ENCODE measurements at regions not wholly inside any gene's neighbourhood (a gene's known extent, or its start where the extent isn't known, plus 50 kb on each side); places are given as distances from the start of the nearest gene placed in this dataset.

DNA sequence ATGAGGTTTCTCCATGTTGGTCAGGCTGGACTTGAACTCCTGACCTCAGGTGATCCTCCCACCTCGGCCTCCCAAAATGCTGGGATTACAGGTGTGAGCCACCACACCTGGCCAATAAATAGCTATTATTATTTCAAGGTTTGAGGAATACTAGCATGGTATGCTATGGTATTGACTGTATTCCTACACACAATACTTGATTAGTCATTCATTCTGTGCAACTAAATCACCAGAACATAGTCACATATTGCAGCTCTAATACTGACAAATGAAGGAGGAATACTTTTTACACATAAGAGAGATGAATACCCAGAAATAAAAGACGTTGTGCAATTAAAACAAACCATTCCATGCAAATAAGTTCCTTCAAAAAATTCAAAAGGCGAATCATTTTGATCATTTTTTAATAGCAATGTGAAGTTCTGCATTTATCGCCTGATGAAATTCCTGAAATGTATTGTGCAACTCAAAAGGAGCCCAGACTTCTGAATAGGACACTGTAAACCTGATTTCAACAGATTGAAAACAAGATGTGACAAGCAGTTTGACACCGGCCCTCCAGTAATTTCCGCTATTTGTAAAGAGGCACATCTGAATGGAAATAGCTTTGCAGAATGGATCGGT lies 687.4 kb upstream of the SEMA6A start:
- Histone ChIP-seq H3K9me3 (replicated peaks) (peaks cover 22% of the 10 kb centered on the region), H3K4me1 (no peaks in the 10 kb centered on the region), H3K27ac (replicated peaks) (no peak overlapping the region), H3K4me3 (no peak overlapping the region), H3K27me3 (ENCODE audit: low read depth) (no peaks in the 10 kb centered on the region), H3K36me3 (no peaks in the 10 kb centered on the region)
- intact Hi-C loops (cut with micrococcal nuclease) = no loop called here
- TF ChIP-seq, protein P1, sequence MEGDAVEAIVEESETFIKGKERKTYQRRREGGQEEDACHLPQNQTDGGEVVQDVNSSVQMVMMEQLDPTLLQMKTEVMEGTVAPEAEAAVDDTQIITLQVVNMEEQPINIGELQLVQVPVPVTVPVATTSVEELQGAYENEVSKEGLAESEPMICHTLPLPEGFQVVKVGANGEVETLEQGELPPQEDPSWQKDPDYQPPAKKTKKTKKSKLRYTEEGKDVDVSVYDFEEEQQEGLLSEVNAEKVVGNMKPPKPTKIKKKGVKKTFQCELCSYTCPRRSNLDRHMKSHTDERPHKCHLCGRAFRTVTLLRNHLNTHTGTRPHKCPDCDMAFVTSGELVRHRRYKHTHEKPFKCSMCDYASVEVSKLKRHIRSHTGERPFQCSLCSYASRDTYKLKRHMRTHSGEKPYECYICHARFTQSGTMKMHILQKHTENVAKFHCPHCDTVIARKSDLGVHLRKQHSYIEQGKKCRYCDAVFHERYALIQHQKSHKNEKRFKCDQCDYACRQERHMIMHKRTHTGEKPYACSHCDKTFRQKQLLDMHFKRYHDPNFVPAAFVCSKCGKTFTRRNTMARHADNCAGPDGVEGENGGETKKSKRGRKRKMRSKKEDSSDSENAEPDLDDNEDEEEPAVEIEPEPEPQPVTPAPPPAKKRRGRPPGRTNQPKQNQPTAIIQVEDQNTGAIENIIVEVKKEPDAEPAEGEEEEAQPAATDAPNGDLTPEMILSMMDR (IDR thresholded peaks at IDR 0.05; ENCODE audit: borderline replicate concordance) = no peak
- no peak for DNase-seq

DNA sequence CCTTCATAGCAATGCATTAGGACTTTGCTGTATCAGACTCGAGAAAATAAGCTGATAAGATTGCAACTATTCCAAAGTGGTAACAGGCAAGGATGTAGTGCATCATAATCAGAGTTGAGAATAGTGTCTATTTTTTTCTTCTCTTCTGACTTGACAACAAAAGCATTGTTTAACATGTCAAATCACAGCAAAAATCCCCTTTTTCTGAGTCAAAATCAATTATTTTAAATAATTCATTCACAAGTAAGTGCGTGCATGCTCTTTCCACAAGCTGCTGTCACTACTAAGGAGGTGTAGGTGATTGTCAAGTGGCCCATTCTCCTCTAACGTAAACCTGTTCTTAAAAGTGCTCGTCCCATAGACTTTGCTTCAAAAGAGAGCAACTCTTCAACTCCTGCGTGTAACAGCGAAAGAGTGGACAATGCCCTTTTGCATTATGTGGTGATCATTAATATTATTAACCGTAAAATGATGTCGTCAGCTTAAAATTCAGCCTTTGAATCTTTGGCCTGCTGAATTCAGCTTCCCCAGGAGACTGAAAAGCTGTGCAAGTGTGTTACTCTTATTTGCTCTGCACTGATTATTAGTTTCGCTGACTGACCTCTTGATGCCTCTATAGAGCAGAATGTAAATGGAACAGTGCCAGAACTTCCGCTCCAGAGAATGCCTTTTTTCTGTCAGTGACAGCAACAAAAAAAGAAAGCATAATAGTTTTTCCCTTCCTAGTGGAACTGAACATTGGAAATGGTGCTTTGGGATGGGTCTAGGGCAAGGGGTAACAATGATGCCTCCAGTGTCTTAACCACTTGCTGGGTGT lies 680.8 kb upstream of the SEMA6A start:
- H3K4me3 ChIP-seq = no peak overlapping the region
- no peak for DNase-seq
- H3K27me3 ChIP-seq (ENCODE audit: low read depth) = no peaks in the 10 kb centered on the region
- intact Hi-C loops (cut with micrococcal nuclease) = no loop called here
- H3K27ac ChIP-seq (replicated peaks) = no peak overlapping the region
- H3K36me3 ChIP-seq = no peaks in the 10 kb centered on the region
- TF ChIP-seq, protein P1 (IDR thresholded peaks at IDR 0.05; ENCODE audit: borderline replicate concordance) = no peak
- H3K4me1 ChIP-seq = no peaks in the 10 kb centered on the region
- no peaks in the 10 kb centered on the region for H3K9me3 ChIP-seq (replicated peaks)

DNA sequence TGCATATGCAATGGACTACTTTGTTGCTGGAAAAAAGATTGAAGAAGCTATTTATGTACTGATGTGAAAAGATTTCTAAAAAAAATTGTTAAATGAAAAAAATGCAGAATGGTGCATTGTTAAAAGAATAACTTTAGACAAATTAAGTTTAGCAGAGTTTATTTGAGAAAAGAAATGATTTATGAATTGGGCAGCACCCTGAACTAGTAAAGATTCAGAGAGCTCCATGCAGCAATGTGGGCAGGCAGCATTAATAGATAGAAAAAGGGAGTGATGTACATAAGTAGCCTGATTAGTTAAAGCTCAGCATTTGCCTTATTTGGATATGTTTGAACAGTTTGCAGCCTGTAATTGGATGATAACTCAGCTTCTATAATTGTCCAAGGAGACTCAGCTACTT lies 677.9 kb upstream of the SEMA6A start:
- no peaks in the 10 kb centered on the region for H3K27me3 ChIP-seq (ENCODE audit: low read depth)

DNA sequence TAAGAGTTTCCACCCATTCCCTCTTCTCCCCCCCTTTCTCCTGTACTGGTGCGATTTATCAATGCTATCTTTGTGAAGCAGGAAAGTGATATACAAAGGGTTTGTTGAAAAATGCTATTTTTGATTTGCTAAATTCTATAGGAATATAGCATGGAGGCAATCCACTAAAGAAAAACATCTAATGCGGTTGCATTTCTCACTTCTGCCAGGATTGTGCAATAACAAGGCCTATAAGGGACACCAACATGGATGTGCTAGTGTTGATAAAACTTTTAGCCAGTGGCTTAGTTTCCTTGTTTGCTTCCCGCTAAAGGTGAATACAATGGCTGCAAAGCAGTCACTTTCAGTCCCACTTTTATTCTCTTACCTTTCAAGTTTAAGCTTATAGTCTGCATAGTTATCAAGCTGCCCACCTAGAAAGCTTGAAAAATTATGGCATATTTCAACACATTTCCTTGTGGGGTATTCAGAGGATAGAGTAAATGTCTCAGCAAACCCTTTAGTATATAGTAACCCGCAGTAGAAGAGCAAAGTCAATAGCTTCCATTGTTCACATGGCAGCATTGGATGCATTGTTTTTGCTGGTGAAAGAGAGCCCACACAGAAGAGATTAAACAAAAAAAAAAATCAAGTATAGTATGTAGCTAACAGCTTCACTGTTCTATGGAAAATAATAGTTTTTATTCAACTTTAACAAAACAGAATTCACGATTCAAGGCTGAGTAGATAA lies 674.6 kb upstream of the SEMA6A start:
- intact Hi-C loops (cut with micrococcal nuclease) = no loop called here
- H3K4me3 ChIP-seq = no peak overlapping the region
- DNase-seq = no peak
- no peaks in the 10 kb centered on the region for H3K4me1 ChIP-seq
- TF ChIP-seq, protein P1 (IDR thresholded peaks at IDR 0.05; ENCODE audit: borderline replicate concordance) = no peak
- H3K9me3 ChIP-seq (replicated peaks) = no peaks in the 10 kb centered on the region
- no peaks in the 10 kb centered on the region for H3K27me3 ChIP-seq (ENCODE audit: low read depth)
- no peak overlapping the region for H3K27ac ChIP-seq (replicated peaks)
- no peaks in the 10 kb centered on the region for H3K36me3 ChIP-seq

More for the DNA sequence above, 677.9 kb upstream of the SEMA6A start:
- no peak for DNase-seq
- Histone ChIP-seq H3K36me3 (no peaks in the 10 kb centered on the region), H3K9me3 (replicated peaks) (no peaks in the 10 kb centered on the region), H3K4me1 (no peaks in the 10 kb centered on the region), H3K4me3 (no peak overlapping the region), H3K27ac (replicated peaks) (no peak overlapping the region)
- intact Hi-C loops (cut with micrococcal nuclease) = no loop called here
- TF ChIP-seq, protein P1 (IDR thresholded peaks at IDR 0.05; ENCODE audit: borderline replicate concordance) = no peak

DNA sequence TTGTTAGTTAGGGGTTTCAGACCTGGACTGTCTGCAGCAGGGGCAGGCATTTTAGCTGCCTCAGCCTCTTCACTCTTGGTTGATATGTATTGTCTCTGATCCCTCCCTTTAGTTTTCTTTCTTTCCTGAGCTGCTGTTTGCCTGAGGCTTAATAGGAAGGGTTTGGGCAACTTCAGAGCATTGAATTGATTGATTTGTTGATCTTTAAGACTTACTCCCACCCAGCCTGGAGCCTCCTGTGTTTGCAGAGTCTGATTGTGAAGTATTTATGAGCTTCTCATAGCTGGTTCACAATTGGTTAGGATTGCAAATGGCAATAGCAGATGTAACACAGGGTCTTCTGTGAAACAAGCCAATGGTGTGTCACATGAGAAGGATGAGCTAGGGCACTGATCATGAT lies 671.8 kb upstream of the SEMA6A start:
- Histone ChIP-seq H3K27ac (replicated peaks) (no peak overlapping the region), H3K4me3 (no peak overlapping the region), H3K27me3 (ENCODE audit: low read depth) (no peaks in the 10 kb centered on the region), H3K9me3 (replicated peaks) (peaks cover under 1% of the 10 kb centered on the region), H3K4me1 (no peaks in the 10 kb centered on the region), H3K36me3 (no peaks in the 10 kb centered on the region)
- TF ChIP-seq, protein P1 (IDR thresholded peaks at IDR 0.05; ENCODE audit: borderline replicate concordance) = no peak
- DNase-seq = no peak
- intact Hi-C loops (cut with micrococcal nuclease) = no loop called here

All from left ventricle myocardium inferior (tissue), 1 donor.